A673 (cell line): ENCODE measurements at regions not wholly inside any gene's neighbourhood (a gene's known extent, or its start where the extent isn't known, plus 50 kb on each side); places are given as distances from the start of the nearest gene placed in this dataset.

Experiments
- BruUV-seq: library from RNA; stranded (reverse); fragments of 400-500 nt; replicated peaks from 2 replicates; lab custom pipeline; 2021; lab: Mats Ljungman, UMichigan
- CTCF ChIA-PET: fragments of 300-600 bp; sonication (Branson Sonifier 250); formaldehyde crosslinking; loops from one replicate; lab custom pipeline; 2022; ENCODE audit warnings: antibody characterized with exemption; lab: Charles Lee
- POLR2A ChIA-PET: fragments of 300-600 bp; sonication (Branson Sonifier 250); formaldehyde crosslinking; loops from one replicate; lab custom pipeline; 2022; ENCODE audit warnings: antibody characterized with exemption; ENCODE audit not compliant: low non-redundant PET; lab: Charles Lee
- DNase-seq: peaks from one replicate; pipeline ENCODE4 v3.0.0-alpha.2; 2015; ENCODE audit warnings: low spot score
- H3K27ac ChIP-seq: fragments of 200-600 bp; sonication (generic); 2 replicates; pipeline ENCODE4 v1.5.1; 2016; ENCODE audit warnings: mixed run types, low read depth, mild to moderate bottlenecking, mixed read lengths, antibody characterized with exemption, low read length; ENCODE audit not compliant: poor library complexity, severe bottlenecking
- H3K27me3 ChIP-seq: fragments of 200-600 bp; sonication (generic); replicated peaks from 2 replicates; pipeline ENCODE4 v1.6.1; 2017; ENCODE audit warnings: mixed run types, low read depth, mild to moderate bottlenecking, mixed read lengths, antibody characterized with exemption, low read length; ENCODE audit not compliant: insufficient read depth, poor library complexity
- H3K36me3 ChIP-seq: fragments of 200-600 bp; sonication (generic); 2 replicates; pipeline ENCODE4 v1.6.1; 2016; ENCODE audit warnings: mixed run types, mild to moderate bottlenecking, mixed read lengths, antibody characterized with exemption, low read length; ENCODE audit not compliant: insufficient read depth, poor library complexity, severe bottlenecking
- H3K4me1 ChIP-seq: fragments of 200-600 bp; sonication (generic); 2 replicates; pipeline ENCODE4 v1.6.1; 2017; ENCODE audit warnings: mixed run types, mild to moderate bottlenecking, mixed read lengths, antibody characterized with exemption, low read length; ENCODE audit not compliant: insufficient read depth, poor library complexity, severe bottlenecking
- H3K4me3 ChIP-seq: fragments of 200-600 bp; sonication (generic); 2 replicates; pipeline ENCODE4 v1.5.1; 2016; ENCODE audit warnings: low read depth, mixed run types, mild to moderate bottlenecking, mixed read lengths, low read length; ENCODE audit not compliant: poor library complexity, severe bottlenecking
- H3K9me3 ChIP-seq: fragments of 200-600 bp; sonication (generic); 2 replicates; pipeline ENCODE4 v1.6.1; 2016; ENCODE audit warnings: mixed run types, low read depth, mild to moderate bottlenecking, mixed read lengths, antibody characterized with exemption, low read length; ENCODE audit not compliant: poor library complexity, severe bottlenecking
- CTCF ChIP-seq: fragments of 300-800, 200-600 bp; sonication (generic); conservative IDR thresholded peaks from 2 replicates; pipeline ENCODE4 v1.5.1; 2017; ENCODE audit warnings: low read depth, mild to moderate bottlenecking, antibody characterized with exemption, low read length, moderate library complexity, mixed read lengths
- EZH2 ChIP-seq: fragments of 200-600 bp; sonication (generic); IDR thresholded peaks from 2 replicates; pipeline ENCODE4 v1.6.1; 2017; ENCODE audit warnings: borderline replicate concordance, low read depth, mild to moderate bottlenecking, mixed read lengths, antibody characterized with exemption, low read length; ENCODE audit not compliant: poor library complexity, severe bottlenecking
- intact Hi-C: fragments of 100-400 bp; cut with micrococcal nuclease; formaldehyde crosslinking; loops from one replicate; pipeline ENCODE4 v1.10.0; 2022; ENCODE audit not compliant: unreplicated experiment

GRCh38 chr11:28673691-28674432 is 565.7 kb downstream of the METTL15 start:
- DNase-seq = no peak
- BruUV-seq = no TSS peak
- H3K36me3 ChIP-seq = no peaks in the 10 kb centered on the region
- CTCF ChIA-PET = interaction anchor here (0.8 to 1.3 kb wide), 3 partner anchors 144 to 975 kb away, joined by 3 to 8 read pairs (median 5); no protein-coding TSS in a partner anchor
- peaks cover 16% of the 10 kb centered on the region for H3K4me1 ChIP-seq
- H3K27ac ChIP-seq = peak overlapping the region; percentile 2
- POLR2A ChIA-PET = no interaction called here
- TF ChIP-seq EZH2 = no peak
- no peak for TF ChIP-seq CTCF
- no peak overlapping the region for H3K4me3 ChIP-seq
- intact Hi-C loops = loop anchor here (2.0 kb wide), 1 partner anchor 975 kb away; no protein-coding TSS in a partner anchor
- H3K27me3 ChIP-seq = no peaks in the 10 kb centered on the region
- no peaks in the 10 kb centered on the region for H3K9me3 ChIP-seq

- Histone ChIP-seq H3K9me3 (no peaks in the 10 kb centered on the region), H3K27ac (no peak overlapping the region), H3K36me3 (no peaks in the 10 kb centered on the region), H3K27me3 (no peaks in the 10 kb centered on the region), H3K4me1 (peaks cover 26% of the 10 kb centered on the region), H3K4me3 (no peak overlapping the region)
- CTCF ChIA-PET = interaction anchor here (0.5 kb wide), 1 partner anchor 911 kb away, joined by 3 read pairs; no protein-coding TSS in a partner anchor
- DNase-seq = no peak
- no TSS peak for BruUV-seq
- intact Hi-C loops = no loop called here
- POLR2A ChIA-PET = no interaction called here
- TF ChIP-seq CTCF = no peak
- TF ChIP-seq EZH2 = no peak
These were observed 563.1 kb downstream of the METTL15 start for GRCh38 chr11:28671274-28671673.

GRCh38 chr11:28666632-28667031 is 558.4 kb downstream of the METTL15 start:
- Histone ChIP-seq H3K4me3 (no peak overlapping the region), H3K9me3 (no peaks in the 10 kb centered on the region), H3K36me3 (no peaks in the 10 kb centered on the region), H3K4me1 (peaks cover 13% of the 10 kb centered on the region), H3K27ac (peak overlapping the region; percentile 15), H3K27me3 (no peaks in the 10 kb centered on the region)
- BruUV-seq = no TSS peak
- POLR2A ChIA-PET = no interaction called here
- peak; percentile 97 for DNase-seq
- CTCF ChIA-PET = interaction anchor here (0.6 kb wide), 1 partner anchor 122 kb away, joined by 4 read pairs; no protein-coding TSS in a partner anchor
- intact Hi-C loops = no loop called here
- TF ChIP-seq EZH2 (no peak), CTCF (no peak)
